ENCODE measurements at regions not wholly inside any gene's neighbourhood (a gene's known extent, or its start where the extent isn't known, plus 50 kb on each side); places are given as distances from the start of the nearest gene placed in this dataset.

DNA sequence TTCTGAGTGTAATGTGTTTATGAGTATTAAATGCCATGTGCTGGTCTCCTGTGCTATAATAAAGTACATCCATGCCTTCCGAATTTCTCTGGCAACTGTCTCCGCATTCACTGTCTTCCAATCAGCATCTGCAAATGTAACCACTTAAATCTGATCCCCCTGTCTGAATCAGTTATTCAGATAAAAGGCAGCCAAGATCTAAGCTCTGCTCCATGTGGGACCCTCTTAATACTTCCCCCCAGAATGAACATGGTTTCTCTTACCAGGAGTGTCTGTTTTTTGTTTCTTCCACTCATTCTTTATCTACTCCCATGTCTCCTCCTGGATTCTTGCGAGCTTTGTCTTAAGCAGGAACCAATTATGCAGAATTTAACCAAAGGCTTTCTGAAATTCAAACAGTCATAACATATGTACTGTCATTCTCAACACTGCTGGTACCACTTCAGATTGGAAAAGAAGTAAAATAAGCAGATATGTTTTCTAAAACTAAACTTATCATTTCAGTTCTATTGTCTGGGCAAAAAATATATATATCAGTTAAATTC, 996.7 kb upstream of the FLRT2 start:
- no peak for DNase-seq

DNA sequence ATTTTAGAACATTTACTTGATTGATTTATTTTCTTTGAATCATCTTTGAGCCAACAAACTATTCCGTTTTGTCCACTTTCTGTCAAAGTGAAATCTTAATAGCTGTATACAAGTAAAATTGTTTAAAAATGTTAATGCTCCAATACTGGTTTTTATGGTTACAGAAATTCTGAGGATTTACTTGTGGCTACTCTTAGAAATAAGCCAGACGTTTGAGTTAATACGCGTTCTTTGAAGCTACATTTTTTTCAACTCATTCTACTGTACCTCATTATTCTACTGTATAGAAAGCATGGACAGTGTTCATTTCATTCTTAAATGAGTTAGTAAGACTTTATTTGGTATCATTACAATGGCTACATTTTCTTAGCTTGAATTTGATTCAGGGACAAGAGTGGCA, 996.2 kb upstream of the FLRT2 start:
- DNase-seq = no peak

DNA sequence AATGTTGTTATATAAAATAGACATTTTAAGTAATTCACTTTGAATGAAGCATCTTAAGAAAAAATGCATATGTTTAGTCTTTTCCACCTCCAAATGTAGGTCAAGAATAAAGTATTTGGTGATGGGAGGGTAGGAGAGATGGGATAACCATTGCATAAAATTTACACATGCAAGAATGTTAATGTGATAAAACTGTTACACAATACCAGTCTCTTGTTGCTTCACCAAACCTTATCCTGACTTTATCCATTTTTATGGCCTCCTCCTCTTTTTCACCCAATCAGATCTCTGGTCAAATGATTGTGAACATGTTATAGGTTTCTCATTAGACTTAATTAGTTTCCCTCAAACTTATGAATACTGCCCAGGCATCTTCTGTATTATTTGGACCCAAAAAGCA, 994.5 kb upstream of the FLRT2 start:
- DNase-seq = no peak

DNA sequence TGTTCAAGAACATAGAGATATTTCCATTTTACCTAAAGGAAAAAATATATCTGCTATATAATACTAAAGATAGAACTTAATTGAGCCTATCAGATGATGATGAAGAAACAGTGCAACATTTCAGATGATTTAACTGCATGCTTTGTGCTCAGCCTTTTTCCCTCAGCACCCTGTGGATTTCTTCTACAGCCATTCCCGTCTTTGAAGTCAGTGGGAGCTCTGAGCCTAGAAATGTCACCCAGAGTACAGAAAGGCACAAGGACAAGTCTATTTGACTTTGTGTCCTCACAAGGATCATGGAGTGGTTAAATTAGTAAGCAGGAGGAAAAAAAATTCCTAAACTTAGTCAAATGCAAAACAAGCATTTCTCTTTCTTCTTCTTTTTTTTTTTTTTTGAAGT, 994.0 kb upstream of the FLRT2 start:
- DNase-seq = no peak

DNA sequence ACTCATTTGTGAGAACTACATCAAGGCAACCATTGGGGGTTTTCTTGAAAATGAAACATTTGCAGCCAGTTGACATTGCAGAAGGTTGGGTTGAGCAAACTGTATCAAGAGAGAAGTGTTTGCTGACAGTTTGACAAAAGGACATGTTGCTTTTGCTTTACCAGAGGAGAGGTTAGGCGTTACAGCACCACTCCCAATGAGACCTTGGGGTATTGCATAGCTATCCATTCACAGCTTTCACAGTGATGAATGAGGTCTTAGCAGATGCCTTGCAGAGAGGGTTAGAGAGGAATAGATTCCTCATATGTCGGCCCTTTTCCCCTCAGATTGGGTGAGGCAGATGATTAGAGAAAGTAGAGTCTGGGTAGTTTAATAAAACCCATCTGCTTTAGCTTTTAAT, 988.9 kb upstream of the FLRT2 start:
- no peak for DNase-seq

DNA sequence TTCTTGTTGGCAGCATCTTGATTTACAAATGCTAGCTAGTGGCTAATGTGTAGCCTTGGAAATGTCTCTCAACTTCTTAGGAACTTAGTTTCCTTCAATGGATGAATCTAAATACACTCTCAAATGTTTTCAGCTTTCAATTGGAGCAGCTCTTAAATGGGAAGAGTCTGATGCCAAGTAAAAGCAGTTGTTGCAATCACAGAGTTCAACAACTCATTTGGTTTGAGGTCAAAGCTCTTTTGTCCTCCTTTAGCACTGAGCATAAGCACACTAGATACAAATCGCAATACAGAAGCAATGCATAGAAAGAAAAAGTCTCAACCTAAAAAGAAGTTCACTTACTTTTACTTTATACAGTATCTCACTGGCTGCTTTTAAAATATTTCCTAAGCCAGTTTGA, 986.1 kb upstream of the FLRT2 start:
- DNase-seq = no peak

DNA sequence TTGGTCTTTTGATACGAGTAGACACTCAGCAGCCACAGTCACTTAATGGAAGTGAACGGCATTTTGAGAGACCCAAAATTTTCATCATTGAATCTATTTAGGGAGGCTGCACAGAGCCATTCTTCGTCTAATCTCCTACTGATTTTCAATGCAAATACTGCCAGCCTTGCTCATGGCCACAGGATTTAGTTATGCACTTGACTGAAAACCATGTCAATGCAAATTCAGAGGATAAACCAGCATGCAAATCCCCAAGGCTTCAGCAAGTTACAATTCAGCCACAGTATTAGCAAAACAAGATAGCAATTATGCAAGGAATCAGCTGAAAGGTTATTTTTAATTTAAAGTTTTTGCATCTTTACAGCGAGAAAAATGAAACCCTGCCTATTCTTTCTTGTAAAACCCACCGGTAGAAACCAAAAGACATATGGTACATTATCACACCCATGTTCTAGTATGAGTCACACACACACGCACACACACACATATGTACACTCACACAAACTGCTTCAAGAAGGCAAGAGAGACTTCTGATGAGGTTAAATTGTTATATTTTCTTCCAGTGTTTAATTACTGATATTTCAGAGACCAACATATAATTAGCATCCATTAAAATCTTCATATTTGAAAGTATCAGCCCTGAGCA, 985.3 kb upstream of the FLRT2 start:
- no peak for DNase-seq

DNA sequence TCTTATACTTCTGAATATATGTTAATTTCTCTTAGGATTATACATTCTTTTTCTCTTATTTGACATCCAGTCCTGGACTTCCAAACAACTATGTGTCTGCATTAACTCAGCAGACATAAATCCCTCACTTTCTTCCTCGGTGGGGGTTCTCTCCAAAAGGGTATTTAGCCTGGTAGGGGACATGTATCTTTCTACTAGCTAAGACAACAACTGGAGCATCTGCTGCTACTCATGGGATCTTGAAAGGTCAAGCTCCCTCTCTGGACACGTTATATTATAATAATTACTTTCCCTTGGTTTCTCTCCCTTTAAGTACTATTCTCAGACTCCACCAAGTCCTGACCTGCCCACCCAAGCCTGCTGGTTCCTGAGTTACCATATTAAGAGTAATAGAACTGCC, 983.7 kb upstream of the FLRT2 start:
- no peak for DNase-seq

DNA sequence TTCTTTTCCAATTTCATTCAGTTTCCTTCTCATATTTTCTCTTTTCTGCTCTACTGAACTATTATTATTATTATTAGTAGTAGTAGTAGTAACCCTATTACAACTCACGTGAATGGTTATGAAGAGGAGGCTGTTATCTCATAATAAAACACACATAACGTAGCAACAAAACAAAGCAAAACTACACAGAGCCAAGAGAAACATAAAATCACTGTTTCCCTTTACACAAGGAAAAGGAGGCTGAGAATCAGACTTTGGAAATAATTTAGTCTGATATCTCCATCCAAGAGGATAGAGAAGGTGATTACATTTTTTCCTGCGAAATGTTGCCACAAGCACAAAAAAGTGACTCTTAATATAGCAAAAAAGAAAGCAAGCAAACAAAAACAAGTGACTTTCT, 975.8 kb upstream of the FLRT2 start:
- no peak for DNase-seq

DNA sequence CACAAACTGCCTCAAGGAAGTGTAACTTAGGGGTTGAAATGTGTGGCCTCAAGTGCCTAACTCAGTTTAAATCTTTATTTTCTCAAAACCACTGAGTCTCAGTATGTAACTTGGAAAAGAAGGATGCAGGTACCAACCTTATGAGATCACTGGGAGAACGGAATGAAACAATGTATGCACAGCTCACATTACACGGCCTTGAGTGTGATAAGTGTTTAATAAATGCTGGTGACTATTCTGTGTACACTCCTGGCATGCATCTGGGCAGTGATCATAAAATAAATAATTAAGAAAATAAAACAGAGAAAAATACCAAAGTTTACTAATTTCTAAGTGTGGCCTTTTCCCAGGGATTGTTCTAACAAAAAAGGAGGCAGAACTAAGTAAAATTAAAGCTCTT, 974.5 kb upstream of the FLRT2 start:
- no peak for DNase-seq

DNA sequence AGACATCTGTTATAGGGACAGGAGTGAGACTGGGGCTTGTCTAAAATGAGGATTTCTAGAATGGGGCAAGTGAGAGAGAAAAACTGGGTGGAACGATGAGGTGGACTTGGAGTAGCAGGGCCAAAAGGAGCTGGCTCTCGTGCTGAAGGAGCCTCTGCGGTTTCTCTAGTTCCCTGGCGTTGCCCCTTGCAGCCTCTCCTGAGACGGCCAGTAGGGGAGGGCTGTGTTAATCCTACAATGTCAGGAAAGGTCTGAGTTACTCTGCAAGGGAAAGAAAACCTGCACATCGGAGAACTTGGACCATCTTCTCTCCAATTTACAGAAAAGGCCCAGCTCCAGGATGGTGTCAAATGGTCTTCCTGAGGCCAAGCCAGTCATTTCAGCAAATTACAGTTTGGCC, 963.8 kb upstream of the FLRT2 start:
- DNase-seq = no peak

DNA sequence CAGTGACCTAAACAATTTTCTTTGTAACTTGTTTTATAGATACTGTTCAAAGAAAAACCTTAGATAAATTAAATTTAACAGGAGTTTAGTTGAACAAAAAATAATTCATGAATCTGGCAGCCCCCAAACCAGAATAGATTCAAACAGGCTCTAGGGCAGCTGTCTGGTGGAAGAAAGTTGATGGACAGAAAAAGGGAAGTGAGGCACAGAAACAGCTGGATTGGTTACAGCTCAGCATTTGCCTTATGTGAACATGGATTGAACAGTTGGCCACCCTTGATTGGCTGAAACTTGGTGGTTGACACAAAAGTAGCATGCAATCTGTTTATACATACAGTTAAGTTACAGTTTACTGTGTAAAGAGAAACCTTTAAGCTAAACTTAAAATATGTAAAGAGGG, 954.3 kb upstream of the FLRT2 start:
- no peak for DNase-seq

DNA sequence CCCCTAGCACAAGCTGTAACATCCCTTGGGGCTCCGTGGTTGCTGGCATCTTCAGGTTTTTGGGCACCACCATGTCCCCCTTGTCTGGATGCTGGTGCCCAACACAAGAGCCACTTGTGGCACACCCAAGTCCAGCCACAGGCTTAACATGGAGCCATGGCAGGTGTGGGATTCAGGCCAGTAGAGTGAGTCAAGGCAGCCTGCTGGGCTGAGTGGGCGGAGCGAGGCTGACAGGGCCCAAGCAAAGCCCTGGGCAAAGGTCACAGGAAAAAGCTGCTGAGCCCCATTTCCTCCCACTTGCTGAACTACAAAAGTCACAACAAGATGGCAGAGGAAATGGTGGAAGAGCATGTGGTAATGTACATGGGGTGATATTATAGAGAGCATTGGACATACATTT, 950.7 kb upstream of the FLRT2 start:
- no peak for DNase-seq

DNA sequence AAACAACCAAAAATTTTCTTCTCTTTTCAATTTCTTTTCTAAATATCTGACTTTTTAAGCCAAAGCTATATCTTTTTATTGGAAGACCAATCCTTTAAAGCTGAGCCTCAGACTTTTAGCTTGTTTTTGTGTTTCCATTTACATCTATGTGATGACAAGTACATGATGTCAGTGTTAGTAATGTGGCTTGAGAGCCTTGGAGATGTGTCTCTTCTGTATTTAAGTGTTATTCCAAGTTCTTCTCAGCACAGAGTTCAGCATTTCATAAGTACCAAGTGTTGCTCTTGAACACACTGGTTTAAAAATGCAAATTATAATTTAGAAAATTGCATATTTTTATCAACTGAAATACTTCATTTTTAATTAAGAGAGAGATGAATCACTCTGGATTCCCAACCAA, 948.9 kb upstream of the FLRT2 start:
- no peak for DNase-seq

DNA sequence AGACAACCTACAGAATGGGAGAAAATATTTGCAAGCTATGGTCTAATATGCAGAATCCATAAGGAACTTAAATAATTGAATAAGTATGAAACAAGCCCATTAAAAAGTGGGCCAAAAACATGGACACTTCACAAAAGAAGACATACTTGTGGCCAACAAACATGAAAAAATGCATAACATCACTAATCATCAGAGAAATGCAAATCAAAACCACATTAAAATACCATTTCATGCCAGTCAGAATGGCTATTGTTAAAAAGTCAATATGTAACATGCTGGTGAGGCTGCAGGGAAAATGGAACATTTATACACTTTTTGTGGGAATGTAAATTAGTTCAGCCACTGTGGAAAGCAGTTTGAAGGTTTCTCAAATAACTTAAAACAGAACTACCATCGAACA, 945.4 kb upstream of the FLRT2 start:
- no peak for DNase-seq

DNA sequence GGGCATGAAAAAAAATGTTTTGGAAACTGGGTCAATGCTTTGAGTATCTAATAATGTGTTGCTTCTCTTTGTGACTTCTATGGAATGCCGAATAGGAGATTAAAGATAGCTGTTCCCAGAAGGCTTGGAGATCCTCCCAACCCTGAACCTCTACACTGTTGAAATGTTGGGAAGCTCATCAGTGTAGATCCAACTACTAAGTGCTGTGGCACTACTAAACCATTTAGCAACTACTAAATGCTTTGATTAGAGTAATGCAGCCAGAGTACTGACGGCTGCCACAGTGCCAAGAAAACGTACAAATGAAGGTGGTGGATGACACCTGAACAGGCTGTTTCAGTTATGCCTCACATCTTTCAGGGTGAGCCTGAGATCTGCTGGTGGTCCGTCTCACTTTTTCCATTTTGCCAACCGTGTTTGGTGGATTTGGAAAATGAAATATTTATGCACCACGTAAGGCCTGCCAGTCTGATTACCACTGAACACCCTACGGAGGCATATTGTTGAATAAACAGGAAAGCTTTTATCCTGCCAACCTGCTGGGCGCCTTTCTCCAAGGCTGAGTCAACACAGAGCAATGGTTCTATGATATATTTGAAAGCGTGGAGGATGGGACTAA, 938.0 kb upstream of the FLRT2 start:
- DNase-seq = no peak

DNA sequence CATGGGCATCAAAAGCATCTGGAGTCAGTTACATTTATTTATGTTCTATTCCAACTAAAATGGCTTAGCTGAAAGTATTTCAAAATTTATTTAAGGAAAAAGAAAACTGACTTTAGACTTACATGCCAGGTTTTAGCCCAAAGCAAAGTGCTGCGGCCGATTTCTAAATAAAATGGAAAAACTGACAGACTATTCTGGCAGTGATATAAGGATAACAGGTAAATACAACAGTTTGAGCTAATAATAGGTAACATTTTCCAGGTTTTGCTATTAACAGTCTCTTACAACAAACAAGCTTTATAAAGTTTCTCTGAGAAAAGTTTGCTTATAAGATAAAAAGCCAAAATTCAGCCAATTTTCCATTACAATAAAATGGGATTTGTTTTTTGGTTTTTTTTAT, 937.2 kb upstream of the FLRT2 start:
- no peak for DNase-seq

DNA sequence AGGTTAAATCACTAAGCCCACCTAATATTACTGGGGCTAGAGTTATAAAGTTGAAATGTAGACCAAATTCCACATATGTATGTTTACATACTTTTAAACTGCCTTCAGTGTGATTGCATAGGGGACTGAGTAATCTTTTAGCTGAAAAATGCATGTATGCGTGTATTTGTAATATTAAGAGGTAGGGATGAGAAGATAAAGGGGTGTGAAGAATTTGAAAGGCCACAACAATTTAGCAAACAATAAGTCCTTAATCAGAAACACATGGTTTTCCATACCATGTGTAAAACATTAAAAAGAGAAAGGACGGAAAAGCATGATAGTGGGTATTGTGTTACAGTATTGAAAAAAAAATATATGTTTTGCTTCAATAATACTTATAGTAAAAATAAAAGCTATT, 919.9 kb upstream of the FLRT2 start:
- no peak for DNase-seq

DNA sequence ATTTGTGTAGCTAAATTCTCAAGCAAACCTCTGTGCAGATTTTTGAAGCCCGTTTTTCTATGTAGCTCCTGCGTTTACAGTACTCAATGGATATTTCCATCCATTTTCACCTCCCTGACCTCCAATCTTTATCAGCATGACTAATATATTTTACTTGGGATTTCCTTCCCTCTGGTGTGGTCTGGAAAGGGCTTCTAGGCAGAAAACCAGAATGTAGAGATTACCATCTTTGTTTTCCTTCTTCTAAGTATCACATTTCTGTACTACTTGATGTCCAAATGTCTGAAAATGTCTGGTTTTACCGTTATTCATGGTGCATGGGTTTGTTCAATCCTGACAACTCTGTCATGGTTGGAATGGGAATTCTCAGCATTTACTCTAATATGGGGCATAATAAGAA, 907.6 kb upstream of the FLRT2 start:
- DNase-seq = no peak

DNA sequence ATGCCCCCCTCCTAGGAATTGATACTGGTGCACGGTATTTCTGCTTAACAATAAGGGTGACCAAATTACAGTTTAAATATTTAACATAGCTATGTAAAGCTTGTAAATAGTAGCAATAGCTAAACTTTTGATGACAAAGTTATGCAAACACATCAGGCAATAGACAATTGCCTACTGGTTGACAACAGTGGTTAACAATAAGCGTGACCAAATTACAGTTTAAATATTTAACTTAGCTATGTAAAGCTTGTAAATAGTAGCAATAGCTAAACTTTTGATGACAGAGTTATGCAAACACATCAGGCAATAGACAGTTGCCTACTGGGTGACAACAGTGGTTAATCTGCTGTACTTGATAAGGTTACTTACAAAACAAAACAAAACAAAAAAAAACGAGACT, 886.5 kb upstream of the FLRT2 start:
- DNase-seq = no peak

DNA sequence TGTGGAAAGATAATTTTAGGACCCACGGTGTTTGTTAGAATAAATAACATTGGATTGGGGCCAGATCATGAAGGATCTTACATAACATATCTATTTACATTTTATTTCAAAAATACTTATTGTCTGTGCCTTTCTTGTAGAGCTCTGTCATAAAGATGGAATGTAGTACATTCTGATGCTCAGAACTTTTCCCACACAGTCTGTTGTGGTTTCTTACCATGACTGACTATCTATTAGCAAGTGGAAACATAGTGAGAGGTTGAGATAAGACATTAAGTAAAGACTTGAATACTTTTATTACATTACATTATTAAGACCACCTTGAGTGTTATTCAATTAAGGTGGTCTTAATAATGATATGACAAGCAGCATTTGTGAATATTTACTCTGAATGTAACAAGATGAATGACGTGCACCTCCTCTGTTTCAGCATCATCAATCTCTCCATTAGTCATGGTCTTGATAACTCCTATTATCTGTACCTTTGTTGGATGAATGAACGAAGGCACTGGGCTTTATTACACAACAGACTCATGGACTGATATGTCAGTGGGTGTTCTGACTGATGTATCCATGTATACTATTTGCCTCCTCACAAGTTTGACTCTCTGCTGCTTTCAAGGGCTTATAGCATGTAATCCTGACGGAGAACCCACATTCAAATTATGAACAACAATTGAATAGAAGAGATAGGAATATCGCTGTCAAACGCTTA, 883.0 kb upstream of the FLRT2 start:
- no peak for DNase-seq

DNA sequence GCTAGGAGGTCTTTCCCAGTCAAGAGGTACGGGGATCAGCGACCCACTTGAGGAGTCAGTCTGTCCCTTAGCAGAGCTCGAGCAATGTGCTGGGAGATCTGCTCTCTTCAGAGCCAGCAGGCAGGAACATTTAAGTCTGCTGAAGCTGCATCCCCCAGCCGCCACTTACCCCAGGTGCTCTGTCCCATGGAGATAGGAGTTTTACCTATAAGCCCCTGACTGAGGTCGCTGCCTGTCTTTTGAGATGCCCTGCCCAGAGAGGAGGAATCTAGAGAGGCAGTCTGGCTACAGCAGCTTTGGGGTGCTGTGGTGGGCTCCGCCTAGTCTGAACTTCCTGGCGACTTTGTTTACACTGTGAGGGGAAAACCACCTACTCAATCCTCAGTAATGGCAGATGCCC, 874.9 kb upstream of the FLRT2 start:
- DNase-seq = no peak

DNA sequence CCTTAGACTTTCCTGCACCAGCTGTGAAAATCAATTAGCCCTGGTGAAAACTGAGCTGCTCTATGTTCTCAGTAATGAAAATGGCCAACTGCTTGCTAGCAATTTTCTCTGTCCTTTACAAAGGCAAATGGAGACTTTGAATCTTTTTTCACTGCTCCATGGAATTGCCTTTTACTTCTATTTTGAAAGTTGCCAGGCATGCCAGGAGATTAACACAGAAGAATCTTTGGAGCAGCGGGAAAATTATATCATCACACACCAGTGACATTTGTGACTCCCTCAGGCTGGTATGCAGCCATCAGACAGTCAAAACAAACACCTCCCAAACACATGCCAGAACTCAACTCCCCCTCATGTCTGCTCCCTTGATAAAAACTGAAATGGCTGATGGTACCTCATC, 872.0 kb upstream of the FLRT2 start:
- DNase-seq = no peak

DNA sequence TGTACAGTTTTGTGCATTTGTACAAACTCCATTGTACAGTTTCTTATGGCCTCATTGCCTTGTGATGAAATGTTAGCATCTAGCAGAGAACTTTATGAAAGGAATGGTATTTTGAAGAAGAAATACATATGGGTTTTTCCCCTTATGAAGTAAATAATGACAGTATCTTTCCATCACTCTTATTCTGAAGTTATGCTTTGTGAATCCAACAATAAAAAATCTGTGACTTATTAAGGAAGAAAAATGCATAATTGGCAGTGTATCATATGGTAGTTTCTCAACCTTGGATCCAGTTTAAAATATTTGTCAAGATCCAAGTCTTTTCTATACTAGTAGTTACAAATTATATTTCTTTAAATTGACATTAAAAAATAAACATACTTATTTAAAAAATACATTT, 859.1 kb upstream of the FLRT2 start:
- DNase-seq = no peak

DNA sequence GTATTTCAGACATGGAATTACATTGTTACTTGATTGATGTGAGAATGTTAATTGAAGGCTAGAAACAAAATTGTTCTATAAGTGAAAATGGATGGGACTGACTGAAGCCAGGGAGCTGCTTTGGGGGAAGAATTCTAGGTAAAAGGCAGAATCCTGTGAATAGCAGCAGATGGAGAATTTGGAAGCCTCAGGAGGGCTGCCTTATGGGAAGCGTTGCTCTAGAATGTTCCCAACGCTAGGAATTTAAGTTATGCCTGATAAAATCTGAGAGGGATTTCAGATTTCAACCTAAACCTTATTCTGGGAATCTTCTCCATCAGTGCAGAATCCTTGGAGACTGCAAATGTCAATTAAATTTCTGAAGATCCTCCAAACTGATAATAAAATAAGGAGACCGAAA, 858.2 kb upstream of the FLRT2 start:
- no peak for DNase-seq
